Thyroid gland (tissue), 4 donors: ENCODE measurements at regions not wholly inside any gene's neighbourhood (a gene's known extent, or its start where the extent isn't known, plus 50 kb on each side); places are given as distances from the start of the nearest gene placed in this dataset.

ENCODE experiments used
- POLR2A ChIP-seq, 2 donors: fragments of 450-650 bp; IDR thresholded peaks; one replicate each; pipeline ENCODE4 v1.6.1; 2017; ENCODE audit warnings: antibody characterized with exemption in 2 of 2, mild to moderate bottlenecking in 2 of 2, moderate library complexity in 1 of 2
- TF ChIP-seq, protein P1 (sequence below), 6 experiments: fragments of 200-600 bp in 3 of 6; fragments of 450-650 bp in 3 of 6; sonication (generic) in 3 of 6; IDR thresholded peaks; one replicate each; pipeline ENCODE4 v1.5.1; 2016 to 2019; ENCODE audit warnings: antibody characterized with exemption in 6 of 6, mild to moderate bottlenecking in 2 of 6, inconsistent platforms in 1 of 6, moderate library complexity in 1 of 6

DNA sequence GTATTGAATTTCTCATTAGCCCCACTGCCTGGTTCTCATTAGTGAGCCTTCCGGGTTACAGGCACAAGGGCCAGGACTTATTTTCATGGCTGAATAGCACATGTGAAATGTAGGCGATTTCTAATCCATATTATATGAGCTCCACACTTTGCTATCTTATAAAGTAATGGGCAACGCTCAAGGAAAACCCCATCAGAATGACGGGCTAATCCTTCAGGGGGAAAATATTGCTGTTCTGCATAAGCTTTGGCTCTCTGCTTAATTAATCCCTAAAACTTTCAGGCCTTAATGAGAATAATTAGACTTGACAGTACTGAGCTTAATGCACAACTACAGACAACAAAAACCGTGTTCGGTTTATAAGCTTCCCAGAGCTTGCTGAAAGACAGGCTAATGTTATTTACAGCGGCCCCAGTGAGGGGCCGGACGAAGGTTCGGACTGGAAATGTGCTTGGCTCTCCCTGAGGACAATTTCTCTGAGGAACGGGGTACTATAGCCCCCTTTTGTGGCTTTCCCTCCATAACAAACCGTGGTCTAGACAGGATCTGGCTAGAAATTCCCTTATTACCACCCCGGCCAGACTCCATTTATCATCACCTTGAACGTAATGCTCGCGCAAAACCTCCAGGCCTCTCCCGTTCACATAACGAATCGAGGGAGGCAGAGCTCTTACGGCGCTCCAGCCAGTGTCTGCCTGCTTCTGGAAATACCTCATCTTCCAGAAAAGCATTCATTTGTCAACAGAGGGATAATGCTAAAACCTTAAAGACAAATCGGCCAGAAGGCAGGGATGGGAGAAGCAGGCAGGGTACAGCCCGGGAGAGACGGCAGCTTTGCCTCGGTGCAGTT is 164.5 kb downstream of the CD83 start:
- TF ChIP-seq, protein P1, sequence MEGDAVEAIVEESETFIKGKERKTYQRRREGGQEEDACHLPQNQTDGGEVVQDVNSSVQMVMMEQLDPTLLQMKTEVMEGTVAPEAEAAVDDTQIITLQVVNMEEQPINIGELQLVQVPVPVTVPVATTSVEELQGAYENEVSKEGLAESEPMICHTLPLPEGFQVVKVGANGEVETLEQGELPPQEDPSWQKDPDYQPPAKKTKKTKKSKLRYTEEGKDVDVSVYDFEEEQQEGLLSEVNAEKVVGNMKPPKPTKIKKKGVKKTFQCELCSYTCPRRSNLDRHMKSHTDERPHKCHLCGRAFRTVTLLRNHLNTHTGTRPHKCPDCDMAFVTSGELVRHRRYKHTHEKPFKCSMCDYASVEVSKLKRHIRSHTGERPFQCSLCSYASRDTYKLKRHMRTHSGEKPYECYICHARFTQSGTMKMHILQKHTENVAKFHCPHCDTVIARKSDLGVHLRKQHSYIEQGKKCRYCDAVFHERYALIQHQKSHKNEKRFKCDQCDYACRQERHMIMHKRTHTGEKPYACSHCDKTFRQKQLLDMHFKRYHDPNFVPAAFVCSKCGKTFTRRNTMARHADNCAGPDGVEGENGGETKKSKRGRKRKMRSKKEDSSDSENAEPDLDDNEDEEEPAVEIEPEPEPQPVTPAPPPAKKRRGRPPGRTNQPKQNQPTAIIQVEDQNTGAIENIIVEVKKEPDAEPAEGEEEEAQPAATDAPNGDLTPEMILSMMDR (IDR thresholded peaks at IDR 0.05), result no peak
- no peak for TF ChIP-seq POLR2A (IDR thresholded peaks at IDR 0.05)
